ENCODE measurements at regions not wholly inside any gene's neighbourhood (a gene's known extent, or its start where the extent isn't known, plus 50 kb on each side); places are given as distances from the start of the nearest gene placed in this dataset.
A peak's percentile ranks its signal among the peaks of the same experiment; 100 is the strongest.

- DNase-seq: no peak
These were observed 883.0 kb upstream of the SEMA6A start for GRCh38 chr5:117457656-117458055.

- DNase-seq: no peak
These were observed 882.3 kb upstream of the SEMA6A start for GRCh38 chr5:117456866-117457470.

- peak; percentile 5 for DNase-seq
These were observed 880.9 kb upstream of the SEMA6A start for GRCh38 chr5:117455236-117456233.

- peak; percentile 50 for DNase-seq
These were observed 880.1 kb upstream of the SEMA6A start for GRCh38 chr5:117454716-117455212.

- no peak for DNase-seq
These were observed 862.2 kb upstream of the SEMA6A start for GRCh38 chr5:117436846-117437245.

GRCh38 chr5:117435203-117435602, 860.6 kb upstream of the SEMA6A start:
- no peak for DNase-seq

GRCh38 chr5:117434254-117434653, 859.6 kb upstream of the SEMA6A start:
- no peak for DNase-seq

- no peak for DNase-seq
These were observed 859.2 kb upstream of the SEMA6A start for GRCh38 chr5:117433818-117434217.

GRCh38 chr5:117431091-117431490, 856.5 kb upstream of the SEMA6A start:
- no peak for DNase-seq

GRCh38 chr5:117425163-117425562, 850.5 kb upstream of the SEMA6A start:
- no peak for DNase-seq

- DNase-seq: no peak
These were observed 849.9 kb upstream of the SEMA6A start for GRCh38 chr5:117424559-117424958.

- no peak for DNase-seq
These were observed 842.9 kb upstream of the SEMA6A start for GRCh38 chr5:117417501-117417900.

- no peak for DNase-seq
These were observed 840.3 kb upstream of the SEMA6A start for GRCh38 chr5:117414926-117415325.

GRCh38 chr5:117411701-117412100, 837.1 kb upstream of the SEMA6A start:
- no peak for DNase-seq

GRCh38 chr5:117405197-117405596, 830.6 kb upstream of the SEMA6A start:
- no peak for DNase-seq

- no peak for DNase-seq
These were observed 820.0 kb upstream of the SEMA6A start for GRCh38 chr5:117394506-117395157.

GRCh38 chr5:117393125-117393524, 818.5 kb upstream of the SEMA6A start:
- no peak for DNase-seq

- no peak for DNase-seq
These were observed 805.7 kb upstream of the SEMA6A start for GRCh38 chr5:117380316-117380715.

GRCh38 chr5:117379521-117379920, 804.9 kb upstream of the SEMA6A start:
- no peak for DNase-seq

- no peak for DNase-seq
These were observed 802.1 kb upstream of the SEMA6A start for GRCh38 chr5:117376748-117377147.

- DNase-seq: no peak
These were observed 785.3 kb upstream of the SEMA6A start for GRCh38 chr5:117359895-117360294.

GRCh38 chr5:117357886-117358285, 783.3 kb upstream of the SEMA6A start:
- DNase-seq: no peak

GRCh38 chr5:117347280-117347679, 772.7 kb upstream of the SEMA6A start:
- no peak for DNase-seq
